ENCODE measurements at regions not wholly inside any gene's neighbourhood (a gene's known extent, or its start where the extent isn't known, plus 50 kb on each side); places are given as distances from the start of the nearest gene placed in this dataset.

- TF ChIP-seq, protein P1, sequence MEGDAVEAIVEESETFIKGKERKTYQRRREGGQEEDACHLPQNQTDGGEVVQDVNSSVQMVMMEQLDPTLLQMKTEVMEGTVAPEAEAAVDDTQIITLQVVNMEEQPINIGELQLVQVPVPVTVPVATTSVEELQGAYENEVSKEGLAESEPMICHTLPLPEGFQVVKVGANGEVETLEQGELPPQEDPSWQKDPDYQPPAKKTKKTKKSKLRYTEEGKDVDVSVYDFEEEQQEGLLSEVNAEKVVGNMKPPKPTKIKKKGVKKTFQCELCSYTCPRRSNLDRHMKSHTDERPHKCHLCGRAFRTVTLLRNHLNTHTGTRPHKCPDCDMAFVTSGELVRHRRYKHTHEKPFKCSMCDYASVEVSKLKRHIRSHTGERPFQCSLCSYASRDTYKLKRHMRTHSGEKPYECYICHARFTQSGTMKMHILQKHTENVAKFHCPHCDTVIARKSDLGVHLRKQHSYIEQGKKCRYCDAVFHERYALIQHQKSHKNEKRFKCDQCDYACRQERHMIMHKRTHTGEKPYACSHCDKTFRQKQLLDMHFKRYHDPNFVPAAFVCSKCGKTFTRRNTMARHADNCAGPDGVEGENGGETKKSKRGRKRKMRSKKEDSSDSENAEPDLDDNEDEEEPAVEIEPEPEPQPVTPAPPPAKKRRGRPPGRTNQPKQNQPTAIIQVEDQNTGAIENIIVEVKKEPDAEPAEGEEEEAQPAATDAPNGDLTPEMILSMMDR (IDR thresholded peaks at IDR 0.05): no peak
- TF ChIP-seq POLR2A (IDR thresholded peaks at IDR 0.05): no peak
Observed at GRCh38 chr6:104589940-104590339, 269.8 kb downstream of the HACE1 start.
